ENCODE measurements at regions not wholly inside any gene's neighbourhood (a gene's known extent, or its start where the extent isn't known, plus 50 kb on each side); places are given as distances from the start of the nearest gene placed in this dataset.
"Not testable (repeated sequence)": the region's sequence is repeated elsewhere in the genome, so short reads cannot be mapped to it uniquely, and the experiment has no call there.

DNA sequence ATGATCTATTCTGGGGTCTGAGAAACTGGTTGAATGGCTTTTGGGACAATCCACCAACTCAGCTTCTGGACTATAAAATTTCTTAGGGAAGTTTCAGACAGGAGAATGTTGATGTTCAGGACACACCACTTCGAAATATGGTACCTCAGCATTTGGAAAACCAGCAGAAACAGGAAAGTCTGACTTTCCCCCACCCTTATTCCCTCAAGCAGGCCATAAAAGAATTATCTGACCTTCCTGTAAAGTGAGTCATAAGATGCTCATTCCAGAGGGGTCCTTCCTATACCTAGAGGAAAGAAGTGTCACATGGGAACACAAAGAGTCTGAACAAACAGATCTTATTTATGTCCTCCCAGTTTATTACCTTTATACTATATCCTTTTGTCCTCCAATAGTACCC is 415.0 kb downstream of the CPS1 start:
- no peaks in the 10 kb centered on the region for H3K9me3 ChIP-seq (ENCODE audit: control insufficient read depth, insufficient read depth, low read depth, low read length)

DNA sequence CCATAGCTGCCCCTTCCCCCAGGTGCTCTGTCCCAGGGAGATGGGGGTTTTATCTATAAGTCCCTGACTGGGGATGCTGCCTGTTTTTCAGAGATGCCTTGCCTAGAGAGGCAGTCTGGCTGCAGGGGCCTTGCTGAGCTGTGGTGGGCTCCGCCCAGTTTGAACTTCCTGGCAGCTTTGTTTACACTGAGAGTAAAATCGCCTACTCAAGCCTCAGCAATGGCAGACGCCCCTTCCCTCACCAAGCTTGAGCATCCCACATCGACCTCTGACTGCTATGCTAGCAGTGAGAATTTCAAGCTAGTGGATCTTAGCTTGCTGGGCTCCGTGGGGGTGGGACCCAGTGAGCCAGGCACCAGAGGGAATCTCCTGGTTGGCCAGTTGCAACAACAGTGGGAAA is 430.4 kb downstream of the CPS1 start:
- not testable (repeated sequence) for H2AFZ ChIP-seq (ENCODE audit: low read length); H3K9me3 ChIP-seq (ENCODE audit: control insufficient read depth, insufficient read depth, low read depth, low read length); H3K79me2 ChIP-seq (ENCODE audit: control insufficient read depth, insufficient read depth, low read length); DNase-seq (ENCODE audit: low read depth in 2 of 2); H3K36me3 ChIP-seq (ENCODE audit: control insufficient read depth, insufficient read depth, low read length); H3K9ac ChIP-seq (ENCODE audit: insufficient read depth, low read length); H3K4me3 ChIP-seq (replicated peaks in 1 of 4; ENCODE audit: control extremely low read depth in 1 of 4, insufficient read depth in 1 of 4, low read depth in 3 of 4, low read length in 4 of 4); H4K20me1 ChIP-seq (ENCODE audit: control insufficient read depth, extremely low read depth, insufficient read depth, low read length); H3K27me3 ChIP-seq (ENCODE audit: control insufficient read depth, insufficient read depth, low read length); H3K4me1 ChIP-seq (ENCODE audit: control insufficient read depth, extremely low read depth, insufficient read depth, low read length); H3K27ac ChIP-seq (ENCODE audit: insufficient read depth, low read length); H3K4me2 ChIP-seq (ENCODE audit: extremely low read depth, insufficient read depth, low read length)

More for the DNA sequence above, 415.0 kb downstream of the CPS1 start:
- no peak overlapping the region for H3K4me2 ChIP-seq (ENCODE audit: extremely low read depth, insufficient read depth, low read length)
- no peak for DNase-seq (ENCODE audit: low read depth in 2 of 2)
- H4K20me1 ChIP-seq (ENCODE audit: control insufficient read depth, extremely low read depth, insufficient read depth, low read length) = no peaks in the 10 kb centered on the region
- H3K4me1 ChIP-seq (ENCODE audit: control insufficient read depth, extremely low read depth, insufficient read depth, low read length) = no peaks in the 10 kb centered on the region
- H3K79me2 ChIP-seq (ENCODE audit: control insufficient read depth, insufficient read depth, low read length) = no peaks in the 10 kb centered on the region
- H3K27me3 ChIP-seq (ENCODE audit: control insufficient read depth, insufficient read depth, low read length) = no peaks in the 10 kb centered on the region
- H3K27ac ChIP-seq (ENCODE audit: insufficient read depth, low read length) = no peak overlapping the region
- H3K9ac ChIP-seq (ENCODE audit: insufficient read depth, low read length) = no peak overlapping the region
- H3K4me3 ChIP-seq (replicated peaks in 1 of 4; ENCODE audit: control extremely low read depth in 1 of 4, insufficient read depth in 1 of 4, low read depth in 3 of 4, low read length in 4 of 4) = no peak overlapping the region
- TF ChIP-seq, protein P1, sequence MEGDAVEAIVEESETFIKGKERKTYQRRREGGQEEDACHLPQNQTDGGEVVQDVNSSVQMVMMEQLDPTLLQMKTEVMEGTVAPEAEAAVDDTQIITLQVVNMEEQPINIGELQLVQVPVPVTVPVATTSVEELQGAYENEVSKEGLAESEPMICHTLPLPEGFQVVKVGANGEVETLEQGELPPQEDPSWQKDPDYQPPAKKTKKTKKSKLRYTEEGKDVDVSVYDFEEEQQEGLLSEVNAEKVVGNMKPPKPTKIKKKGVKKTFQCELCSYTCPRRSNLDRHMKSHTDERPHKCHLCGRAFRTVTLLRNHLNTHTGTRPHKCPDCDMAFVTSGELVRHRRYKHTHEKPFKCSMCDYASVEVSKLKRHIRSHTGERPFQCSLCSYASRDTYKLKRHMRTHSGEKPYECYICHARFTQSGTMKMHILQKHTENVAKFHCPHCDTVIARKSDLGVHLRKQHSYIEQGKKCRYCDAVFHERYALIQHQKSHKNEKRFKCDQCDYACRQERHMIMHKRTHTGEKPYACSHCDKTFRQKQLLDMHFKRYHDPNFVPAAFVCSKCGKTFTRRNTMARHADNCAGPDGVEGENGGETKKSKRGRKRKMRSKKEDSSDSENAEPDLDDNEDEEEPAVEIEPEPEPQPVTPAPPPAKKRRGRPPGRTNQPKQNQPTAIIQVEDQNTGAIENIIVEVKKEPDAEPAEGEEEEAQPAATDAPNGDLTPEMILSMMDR (conservative IDR thresholded peaks at IDR 0.05 in 1 of 2, IDR thresholded peaks at IDR 0.05 in 1 of 2; ENCODE audit: low read depth in 1 of 2, low read length in 2 of 2) = no peak
- no peak for TF ChIP-seq EZH2 (IDR thresholded peaks at IDR 0.05; ENCODE audit: low read length, missing control alignments)
- no peaks in the 10 kb centered on the region for H3K36me3 ChIP-seq (ENCODE audit: control insufficient read depth, insufficient read depth, low read length)
- H2AFZ ChIP-seq (ENCODE audit: low read length) = no peak overlapping the region

GRCh38 chr2:210991107-210991506 is 434.7 kb downstream of the CPS1 start:
- no peaks in the 10 kb centered on the region for H3K79me2 ChIP-seq (ENCODE audit: control insufficient read depth, insufficient read depth, low read length)
- H3K9ac ChIP-seq (ENCODE audit: insufficient read depth, low read length) = no peak overlapping the region
- no peak overlapping the region for H3K27ac ChIP-seq (ENCODE audit: insufficient read depth, low read length)
- no peaks in the 10 kb centered on the region for H3K9me3 ChIP-seq (ENCODE audit: control insufficient read depth, insufficient read depth, low read depth, low read length)
- no peak overlapping the region for H3K4me2 ChIP-seq (ENCODE audit: extremely low read depth, insufficient read depth, low read length)
- no peak for TF ChIP-seq EZH2 (IDR thresholded peaks at IDR 0.05; ENCODE audit: low read length, missing control alignments)
- TF ChIP-seq, protein P1 (conservative IDR thresholded peaks at IDR 0.05 in 1 of 2, IDR thresholded peaks at IDR 0.05 in 1 of 2; ENCODE audit: low read depth in 1 of 2, low read length in 2 of 2) = no peak
- no peaks in the 10 kb centered on the region for H3K36me3 ChIP-seq (ENCODE audit: control insufficient read depth, insufficient read depth, low read length)
- no peak for DNase-seq (ENCODE audit: low read depth in 2 of 2)
- no peaks in the 10 kb centered on the region for H3K4me1 ChIP-seq (ENCODE audit: control insufficient read depth, extremely low read depth, insufficient read depth, low read length)
- no peak overlapping the region for H3K4me3 ChIP-seq (replicated peaks in 1 of 4; ENCODE audit: control extremely low read depth in 1 of 4, insufficient read depth in 1 of 4, low read depth in 3 of 4, low read length in 4 of 4)
- H2AFZ ChIP-seq (ENCODE audit: low read length) = no peak overlapping the region
- H4K20me1 ChIP-seq (ENCODE audit: control insufficient read depth, extremely low read depth, insufficient read depth, low read length) = no peaks in the 10 kb centered on the region
- H3K27me3 ChIP-seq (ENCODE audit: control insufficient read depth, insufficient read depth, low read length) = no peaks in the 10 kb centered on the region
